GM18502 (cell line): ENCODE measurements at regions not wholly inside any gene's neighbourhood (a gene's known extent, or its start where the extent isn't known, plus 50 kb on each side); places are given as distances from the start of the nearest gene placed in this dataset.
"Not testable (repeated sequence)": the region's sequence is repeated elsewhere in the genome, so short reads cannot be mapped to it uniquely, and the experiment has no call there.

Experiments
- ATAC-seq: cut with Tn5 transposase; IDR thresholded peaks from one replicate; pipeline ENCODE4 v1.9.1; 2021; ENCODE audit warnings: mild to moderate bottlenecking; ENCODE audit not compliant: unreplicated experiment, poor library complexity

DNA sequence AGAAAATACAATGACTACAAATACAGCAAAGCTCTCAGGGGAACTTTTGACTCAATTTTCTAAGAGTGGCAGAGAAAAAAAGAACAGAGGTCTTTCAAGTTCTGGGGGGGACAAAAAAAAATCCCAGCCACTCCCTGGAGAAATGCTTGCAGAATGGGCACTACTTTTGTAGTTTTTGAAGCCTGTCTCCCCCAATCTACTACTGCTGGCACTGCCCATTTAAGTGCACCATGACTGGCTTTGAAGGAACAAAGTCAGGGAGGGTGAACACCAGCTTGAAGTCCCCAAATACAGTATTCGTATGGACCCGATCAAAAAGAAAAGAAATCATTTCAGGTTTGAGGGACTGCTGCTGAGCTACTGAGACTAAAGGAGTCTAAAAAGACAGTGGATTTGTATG is 1824.4 kb downstream of the ARAP2 start:
- ATAC-seq: no peak

DNA sequence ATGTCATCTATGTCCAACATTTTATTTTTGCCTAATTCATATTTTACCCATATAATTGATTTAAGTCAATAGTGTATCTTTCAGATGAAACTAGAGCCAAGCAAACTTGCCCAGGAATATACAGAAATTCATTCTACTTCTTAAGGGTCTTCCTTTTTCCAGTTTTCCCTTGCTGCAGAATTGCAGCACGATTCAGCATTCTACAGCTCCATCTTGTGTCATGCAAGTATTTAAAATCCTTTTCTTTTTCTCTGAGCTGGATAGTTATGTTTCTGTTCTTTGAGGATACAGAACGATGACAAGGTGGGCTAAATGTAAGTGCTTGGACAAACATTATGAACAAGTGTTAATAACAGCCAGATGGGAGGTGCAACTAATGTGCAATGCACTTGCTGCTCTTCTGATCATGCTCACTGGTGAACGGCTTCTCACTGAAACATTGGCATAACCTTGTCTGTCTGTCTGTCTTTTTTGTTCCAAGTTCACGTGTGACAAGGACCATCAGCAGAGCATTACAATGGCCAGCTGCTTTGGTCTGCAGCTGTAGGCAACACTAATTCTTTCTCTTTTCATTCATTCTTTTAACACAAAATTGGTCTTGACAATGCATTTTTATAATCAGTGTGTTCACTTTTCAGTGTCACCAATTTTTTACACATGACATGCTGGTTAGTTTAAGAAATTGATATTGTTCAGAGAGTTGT is 1821.7 kb downstream of the ARAP2 start:
- no peak for ATAC-seq

DNA sequence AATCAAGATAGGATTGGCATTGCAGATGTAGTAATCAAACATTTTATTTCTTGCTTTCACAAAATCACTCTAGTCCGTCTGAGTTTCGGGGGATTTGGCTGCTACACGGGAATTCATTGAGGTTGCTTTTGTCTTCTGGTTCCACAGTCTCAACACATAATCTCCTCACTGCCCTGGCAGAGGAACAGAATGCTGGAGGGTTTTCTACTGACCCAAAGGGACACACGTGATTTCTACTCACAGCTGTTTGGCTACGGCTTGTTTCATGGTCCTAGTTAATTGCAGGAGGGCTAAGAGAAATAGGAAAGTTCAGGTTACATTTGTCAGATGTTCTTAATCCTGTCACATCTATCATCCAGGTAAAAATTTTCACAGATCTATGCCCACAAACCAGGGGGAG is 1811.6 kb downstream of the ARAP2 start:
- no peak for ATAC-seq

DNA sequence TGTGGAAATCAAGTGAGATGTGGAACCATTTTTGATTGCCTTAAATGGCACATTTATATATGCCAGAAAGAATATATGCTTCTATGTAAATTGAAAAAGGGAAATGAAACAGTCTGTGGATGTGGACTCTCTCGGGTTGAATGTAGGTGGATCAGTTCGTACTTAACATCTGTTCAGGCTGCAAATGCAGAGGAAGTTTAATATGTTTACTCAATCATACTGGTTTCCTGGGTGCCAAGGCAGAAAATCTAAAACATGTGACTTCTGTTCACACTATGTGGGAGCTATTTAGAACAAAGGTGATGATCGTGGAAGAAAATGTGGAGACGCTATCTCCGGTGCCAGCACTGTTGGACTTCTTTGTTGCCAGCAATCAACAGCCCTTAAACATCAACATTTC is 1809.9 kb downstream of the ARAP2 start:
- ATAC-seq: not testable (repeated sequence)

DNA sequence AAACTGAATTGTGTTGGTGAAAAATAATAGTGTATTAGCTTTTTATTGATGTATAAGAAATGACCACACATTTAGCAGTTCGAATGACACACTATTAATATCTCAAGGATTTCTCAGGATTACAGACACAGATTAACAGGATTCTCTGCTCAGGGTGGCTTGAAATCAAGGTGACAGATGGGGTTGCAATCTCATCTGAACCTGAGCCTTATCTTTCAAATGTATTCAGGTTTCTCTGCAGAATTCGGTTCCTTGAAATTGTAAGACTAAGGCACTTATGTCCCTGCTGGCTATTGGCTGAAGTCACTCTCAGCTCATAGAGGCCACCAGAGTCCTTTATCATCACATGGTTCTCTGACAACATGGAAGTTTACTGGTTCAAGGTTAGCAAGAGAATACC is 1780.1 kb downstream of the ARAP2 start:
- no peak for ATAC-seq

DNA sequence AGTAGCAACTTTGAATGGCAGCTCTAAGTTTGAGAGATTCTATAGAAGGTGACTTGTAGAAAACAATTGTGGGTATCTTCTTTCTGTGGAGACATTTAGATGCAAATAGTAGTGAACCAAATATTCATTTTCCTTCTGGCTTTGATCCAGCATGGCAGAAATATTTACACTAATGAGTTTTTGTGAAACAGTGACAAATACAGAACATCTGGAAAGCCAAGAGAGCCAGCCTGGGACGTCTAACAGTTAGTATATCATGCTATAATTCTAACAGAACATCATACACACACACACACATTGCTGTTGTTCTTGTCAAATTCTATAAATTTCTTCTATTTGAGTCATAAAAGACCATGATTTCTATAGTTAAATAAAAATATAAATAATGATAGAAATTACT is 1777.9 kb downstream of the ARAP2 start:
- no peak for ATAC-seq

DNA sequence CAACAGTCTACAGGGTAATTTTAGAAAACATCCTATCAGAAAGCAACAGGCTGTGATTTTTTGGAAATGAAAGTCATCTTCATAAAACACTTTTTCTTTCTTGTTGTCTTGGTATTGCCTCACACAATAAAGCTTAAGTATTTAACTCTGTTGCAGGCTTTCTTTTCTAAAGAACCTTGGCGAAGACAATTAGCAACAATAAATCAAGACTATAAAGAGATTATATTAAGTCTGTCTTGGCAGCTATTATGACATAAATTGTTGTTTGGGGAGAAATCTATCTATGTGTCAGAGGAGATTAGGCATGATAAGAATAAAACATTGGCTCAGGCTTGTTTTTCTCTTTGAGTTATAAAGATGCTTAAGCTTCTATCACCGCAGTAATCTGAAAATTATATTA is 1774.8 kb downstream of the ARAP2 start:
- no peak for ATAC-seq

DNA sequence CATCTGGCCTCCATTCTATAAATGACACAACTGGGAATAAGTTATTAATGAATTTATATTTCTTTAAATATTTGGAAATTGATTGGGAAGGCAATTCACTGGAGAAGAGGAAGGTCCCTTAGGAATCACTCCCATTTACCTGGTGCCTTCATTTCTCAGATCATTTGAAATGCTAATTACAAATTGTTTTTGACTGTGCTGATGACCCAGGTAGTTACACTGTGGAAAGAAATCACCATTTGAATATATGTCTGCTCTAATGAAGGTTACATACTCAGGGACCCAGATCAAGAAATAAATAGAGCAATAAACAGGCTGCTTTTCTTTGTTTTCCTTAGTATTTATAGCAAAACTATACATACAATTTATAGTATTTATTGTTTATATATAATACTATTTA is 1759.1 kb downstream of the ARAP2 start:
- ATAC-seq: no peak

DNA sequence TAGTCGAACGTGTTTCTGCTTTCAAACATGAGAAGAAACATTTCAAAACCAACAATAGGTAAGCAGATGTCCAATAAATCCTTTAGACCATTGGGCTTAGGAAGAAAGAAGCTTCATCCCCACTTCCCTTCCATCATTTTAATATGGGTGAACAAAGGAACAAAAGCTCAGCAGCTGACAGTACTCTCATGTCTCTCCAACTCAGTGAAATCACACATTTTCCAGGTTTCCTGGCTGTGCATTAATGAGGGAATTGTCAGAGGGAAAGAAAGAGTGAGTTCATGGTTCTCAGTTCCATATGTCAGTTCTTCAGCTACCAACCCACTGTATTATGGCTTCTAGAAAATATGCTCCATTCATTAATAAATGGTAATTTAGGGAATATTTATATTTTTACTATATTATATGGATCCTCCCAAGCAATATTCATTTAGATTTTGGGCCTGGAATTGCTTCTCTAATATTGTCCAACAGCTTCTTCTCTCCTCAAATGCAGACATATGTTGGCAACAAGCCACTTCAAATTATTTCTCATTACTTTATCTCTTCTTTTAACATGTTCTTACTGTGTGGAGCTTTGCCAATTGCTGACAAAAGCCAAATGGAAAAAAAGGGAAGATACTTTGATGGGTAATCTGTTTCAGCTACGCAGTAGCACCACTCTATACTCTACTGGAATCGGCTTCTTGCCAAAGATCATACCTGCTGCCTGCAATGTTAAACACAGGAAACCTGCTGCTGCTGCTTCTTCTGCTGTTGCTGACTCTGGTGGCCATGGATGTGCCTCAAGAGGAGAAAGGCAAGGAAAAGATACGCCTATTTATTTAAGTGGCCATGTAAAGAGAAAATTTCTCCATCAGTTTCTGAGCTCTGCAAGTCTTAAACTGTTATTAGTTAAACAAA is 1757.6 kb downstream of the ARAP2 start:
- ATAC-seq: no peak

DNA sequence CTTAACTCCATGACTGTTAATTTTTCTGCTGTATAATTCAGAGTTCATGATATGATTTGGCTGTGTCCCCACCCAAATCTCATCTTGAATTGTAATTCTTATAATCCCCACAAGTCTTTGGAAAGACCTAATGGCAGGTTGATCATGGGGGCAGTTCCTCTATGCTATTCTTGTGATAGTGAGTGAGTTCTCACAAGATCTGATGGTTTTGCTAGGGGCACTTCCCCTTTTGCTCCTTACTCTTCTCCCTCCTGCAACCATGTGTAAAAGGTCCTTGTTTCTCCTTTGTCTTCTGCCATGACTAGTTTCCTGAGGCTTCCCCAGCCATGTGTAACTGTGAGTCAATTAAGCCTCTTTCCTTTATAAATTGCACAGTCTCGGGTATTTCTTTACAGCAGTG is 1751.9 kb downstream of the ARAP2 start:
- no peak for ATAC-seq

DNA sequence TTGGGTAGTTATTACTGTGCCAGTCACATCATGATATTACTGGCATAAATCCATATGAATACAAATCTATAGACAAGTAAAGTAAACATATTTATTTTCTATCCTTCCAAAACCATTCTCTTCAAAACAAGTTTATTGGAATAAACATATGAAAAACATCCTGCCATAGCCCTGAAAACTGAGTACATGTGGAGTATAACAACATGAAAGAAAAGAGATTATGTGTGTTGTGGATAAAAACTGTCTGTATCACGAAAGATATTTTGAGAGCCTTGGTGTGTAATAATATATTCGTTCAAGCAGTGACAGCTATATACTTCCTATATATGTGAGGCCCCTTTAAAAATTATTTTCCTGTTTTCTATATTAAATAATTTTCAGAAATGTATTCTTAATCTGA is 1742.2 kb downstream of the ARAP2 start:
- no peak for ATAC-seq

DNA sequence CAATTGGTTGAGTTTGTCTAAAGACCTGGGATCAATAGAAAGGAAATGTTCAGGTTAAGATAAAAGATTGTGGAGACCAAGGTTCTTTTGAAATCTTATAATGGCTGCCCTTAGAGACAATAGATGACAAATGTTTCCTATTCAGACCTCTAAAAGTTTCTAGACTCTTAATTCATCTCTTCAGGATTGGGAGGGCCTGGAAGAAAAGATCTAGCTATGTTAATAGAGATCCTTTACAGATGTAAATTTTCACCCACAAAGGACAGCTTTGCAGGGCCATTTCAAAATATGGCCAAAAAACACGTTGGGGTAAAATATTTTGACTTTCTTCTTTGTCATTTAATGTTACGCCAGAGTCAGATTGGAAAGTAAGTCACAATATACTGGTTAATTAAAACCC is 1739.6 kb downstream of the ARAP2 start:
- not testable (repeated sequence) for ATAC-seq

DNA sequence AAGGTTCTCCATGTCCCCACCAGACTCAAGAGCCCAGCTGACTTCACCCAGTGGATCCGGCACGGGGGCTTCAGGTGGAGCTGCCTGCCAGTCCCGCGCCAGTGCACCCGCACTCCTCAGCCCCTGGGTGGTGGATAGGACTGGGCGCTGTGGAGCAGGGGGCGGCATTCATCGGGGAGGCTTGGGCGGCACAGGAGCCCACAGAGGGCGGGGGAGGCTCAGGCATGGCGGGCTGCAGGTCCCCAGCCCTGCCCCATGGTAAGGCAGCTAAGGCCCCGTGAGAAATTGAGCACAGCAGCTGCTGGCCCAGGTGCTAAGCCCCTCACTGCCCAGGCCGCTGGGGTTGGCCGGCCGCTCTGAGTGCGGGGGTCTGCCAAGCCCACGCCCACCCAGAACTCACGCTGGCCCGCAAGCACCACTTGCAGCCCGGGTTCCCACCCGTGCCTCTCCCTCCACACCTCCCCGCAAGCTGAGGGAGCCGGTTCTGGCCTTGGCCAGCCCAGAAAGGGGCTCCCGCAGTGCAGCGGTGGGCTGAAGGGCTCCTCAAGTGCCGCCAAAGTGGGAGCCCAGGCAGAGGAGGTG is 1737.7 kb downstream of the ARAP2 start:
- ATAC-seq: not testable (repeated sequence)

DNA sequence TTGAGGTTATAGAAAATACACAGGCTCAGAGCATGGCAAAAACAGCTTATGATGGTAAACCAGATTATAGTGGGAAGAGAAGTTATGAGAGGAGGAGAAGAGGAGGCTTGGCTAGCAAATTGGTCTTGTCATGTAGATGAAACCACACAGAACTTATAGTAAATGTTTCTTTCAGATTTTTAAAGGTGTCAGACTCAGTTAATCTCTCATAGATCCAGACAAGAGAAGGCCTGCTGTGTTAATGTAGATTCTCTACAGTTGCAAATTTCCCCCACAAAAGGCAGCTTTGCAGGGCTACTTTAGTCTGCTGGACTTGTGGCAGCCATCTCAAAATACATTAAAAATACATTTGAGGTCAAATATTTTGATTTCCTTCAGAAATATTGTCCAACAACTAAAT is 1731.7 kb downstream of the ARAP2 start:
- ATAC-seq: no peak

DNA sequence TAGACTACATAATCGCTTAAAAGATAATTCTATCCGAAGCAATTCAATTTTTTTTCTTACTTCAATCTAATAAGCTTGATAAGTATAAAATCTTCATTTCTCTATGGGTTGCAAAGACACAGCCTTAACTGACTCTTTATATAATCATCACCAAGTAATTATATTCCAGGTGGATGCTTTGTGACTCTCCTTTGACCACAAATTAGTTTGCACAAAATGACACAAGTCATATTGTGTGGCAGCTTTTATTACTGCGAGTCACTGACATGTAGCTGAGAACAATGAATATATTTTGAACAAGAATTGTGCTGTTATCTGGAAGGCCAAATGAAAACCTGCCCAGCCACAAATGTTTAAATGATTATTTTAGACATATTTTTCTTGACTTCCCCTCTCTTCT is 1727.8 kb downstream of the ARAP2 start:
- ATAC-seq: no peak

DNA sequence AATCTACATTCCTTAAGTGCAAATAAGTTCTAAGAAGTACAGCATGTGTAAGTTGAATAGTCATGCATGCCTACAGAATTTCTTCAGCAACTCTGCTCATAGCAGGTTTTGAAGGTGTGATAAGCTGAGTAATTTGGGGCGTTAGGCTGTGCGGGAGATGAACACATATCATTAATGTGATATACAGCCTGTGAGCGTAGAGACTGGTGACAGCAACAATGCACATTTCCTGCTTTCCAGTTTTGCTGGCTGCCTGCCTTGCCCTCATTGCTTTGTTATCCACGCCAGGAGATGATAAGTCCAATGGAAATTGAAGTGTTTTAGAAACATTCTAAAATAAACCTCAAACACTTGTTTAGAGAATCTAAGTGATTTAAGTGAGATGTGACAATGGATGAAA is 1709.4 kb downstream of the ARAP2 start:
- no peak for ATAC-seq

DNA sequence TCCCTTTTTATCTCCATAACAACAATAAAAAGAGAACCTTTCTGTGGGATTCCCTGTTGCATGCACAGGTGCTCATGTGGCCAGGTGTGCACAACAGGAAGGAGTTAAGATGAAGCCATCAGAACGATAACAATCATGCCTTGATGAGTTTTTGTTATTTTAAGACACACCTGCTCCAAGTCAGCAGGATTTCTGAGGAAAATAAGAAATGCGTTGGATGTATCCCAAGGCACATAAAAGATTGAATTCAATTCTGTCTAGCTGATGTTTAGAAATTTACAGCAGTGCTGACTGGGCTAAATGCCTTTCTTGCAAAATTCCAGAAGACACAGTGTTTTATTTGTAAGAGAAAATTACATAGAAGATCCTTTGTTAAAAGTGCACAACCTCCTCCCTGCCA is 1678.2 kb downstream of the ARAP2 start:
- ATAC-seq: no peak

DNA sequence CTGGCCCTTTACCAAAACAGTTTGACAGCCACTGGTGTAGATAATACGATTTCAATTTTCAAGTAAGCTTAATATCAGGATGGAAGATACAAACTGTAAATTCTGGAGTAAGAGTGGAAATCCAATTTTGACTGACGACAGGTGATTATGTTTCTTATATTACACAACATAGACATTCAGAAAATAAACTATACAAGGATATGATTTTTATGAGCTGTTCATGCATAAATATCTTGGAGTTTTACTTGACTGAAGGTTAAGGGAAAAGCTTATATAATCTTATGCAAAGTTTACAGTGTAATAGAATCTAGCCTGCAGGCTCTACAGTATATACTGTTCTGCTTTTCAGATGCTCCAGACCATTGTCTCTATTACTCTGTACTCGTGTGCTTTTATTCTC is 1672.3 kb downstream of the ARAP2 start:
- no peak for ATAC-seq

DNA sequence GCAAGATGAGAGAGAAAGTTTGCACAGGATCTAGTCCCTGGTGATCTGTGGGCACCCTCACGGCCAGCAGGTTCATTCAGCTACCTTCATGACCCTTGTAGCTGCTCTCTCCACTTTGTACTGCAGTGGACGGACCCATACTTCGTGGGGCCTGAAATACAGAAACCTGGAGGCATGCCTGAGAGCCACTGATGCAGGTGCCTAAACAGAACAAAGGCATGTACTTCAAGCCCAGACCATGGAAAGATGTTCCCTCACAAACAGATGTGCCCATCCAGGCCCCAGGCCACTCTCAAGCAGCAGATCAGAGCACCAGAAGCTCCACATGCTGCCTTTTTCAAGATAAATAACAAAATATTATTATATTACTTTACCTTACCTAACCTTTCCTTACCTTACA is 1629.0 kb downstream of the ARAP2 start:
- no peak for ATAC-seq

DNA sequence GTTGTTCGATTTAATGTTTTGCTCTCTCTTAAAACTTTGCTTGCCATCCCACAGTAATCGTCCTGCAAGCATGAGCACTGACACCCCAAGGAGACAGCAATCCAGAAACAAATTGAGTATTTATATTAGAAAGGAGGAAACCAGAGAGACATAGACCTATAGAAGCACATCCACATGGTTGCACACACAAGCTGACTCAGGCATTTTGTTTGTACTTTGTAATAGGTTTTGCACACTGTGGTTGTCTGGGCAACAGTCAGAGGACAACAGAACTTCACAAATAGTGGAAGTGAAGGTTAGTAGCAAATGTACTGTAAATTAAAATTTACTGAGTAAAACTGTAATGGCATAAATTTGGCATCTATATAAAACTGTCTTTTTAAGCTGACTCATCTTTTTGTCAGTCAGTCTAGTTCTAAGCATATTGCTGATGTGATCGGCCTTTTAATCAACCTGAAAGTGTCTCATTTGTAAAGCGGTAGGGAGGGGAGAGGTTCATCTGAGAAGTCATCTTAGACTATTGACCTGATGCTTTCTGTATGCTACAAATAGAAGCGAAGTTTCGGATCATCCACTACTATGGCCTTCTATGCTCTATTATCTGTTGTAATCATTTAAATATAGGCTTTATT is 1624.7 kb downstream of the ARAP2 start:
- ATAC-seq: no peak

DNA sequence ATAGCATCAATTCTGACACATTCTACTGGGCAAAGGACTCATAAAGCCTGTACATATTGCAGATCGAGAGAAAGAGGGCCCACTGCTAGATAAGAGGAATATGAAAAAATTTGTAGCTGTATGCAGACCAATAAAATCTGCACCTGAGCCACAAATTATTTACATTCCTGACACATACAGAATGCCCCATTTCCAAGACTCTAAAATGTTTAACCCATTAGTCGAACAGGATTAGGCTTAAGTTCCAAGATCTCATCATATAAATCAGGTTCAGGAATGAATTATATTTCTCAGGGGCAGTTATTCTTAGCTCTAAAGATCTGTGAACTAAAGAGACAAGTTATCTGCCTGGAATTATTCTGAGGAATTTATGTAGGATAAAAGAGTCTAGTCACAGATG is 1615.8 kb downstream of the ARAP2 start:
- no peak for ATAC-seq
